Caco-2 (cell line): ENCODE measurements at regions not wholly inside any gene's neighbourhood (a gene's known extent, or its start where the extent isn't known, plus 50 kb on each side); places are given as distances from the start of the nearest gene placed in this dataset.

ENCODE experiments used
- BruUV-seq: library from RNA; stranded (reverse); fragments of 400-500 nt; replicated peaks from 2 replicates; lab custom pipeline; 2021; lab: Mats Ljungman, UMichigan
- CTCF ChIA-PET: fragments of 300-600 bp; sonication (Branson Sonifier 250); formaldehyde crosslinking; loops from one replicate; lab custom pipeline; 2022; ENCODE audit warnings: antibody characterized with exemption; lab: Charles Lee
- POLR2A ChIA-PET: fragments of 300-600 bp; sonication (Branson Sonifier 250); formaldehyde crosslinking; loops from one replicate; lab custom pipeline; 2022; ENCODE audit warnings: antibody characterized with exemption; lab: Charles Lee
- DNase-seq, 2 experiments: peaks; one replicate each; pipeline versions ENCODE4 v3.0.0 to v3.0.0-alpha.2; 2020 to 2022
- H3K27me3 ChIP-seq: replicated peaks from 2 replicates; pipeline ENCODE4 v1.6.0; 2011; ENCODE audit warnings: low read length; ENCODE audit not compliant: control insufficient read depth, insufficient read depth
- H3K36me3 ChIP-seq: 2 replicates; pipeline ENCODE4 v1.5.1; 2011; ENCODE audit warnings: low read length; ENCODE audit not compliant: control insufficient read depth, insufficient read depth
- H3K4me1 ChIP-seq: fragments of 250-450 bp; sonication (Bioruptor Pico); 2 replicates; pipeline ENCODE4 v1.5.1; 2020; ENCODE audit warnings: mild to moderate bottlenecking
- H3K4me3 ChIP-seq: 2 replicates; pipeline ENCODE4 v1.5.1; 2011; ENCODE audit warnings: low read depth, mild to moderate bottlenecking, control low read depth, low read length
- H3K9me3 ChIP-seq: fragments of 250-450 bp; sonication (Bioruptor Pico); 2 replicates; pipeline ENCODE4 v1.5.1; 2020; ENCODE audit warnings: mild to moderate bottlenecking, moderate library complexity
- H3K27ac Mint-ChIP-seq: one replicate; pipeline ENCODE4 v1.8.0; 2022; ENCODE audit warnings: mixed read lengths; ENCODE audit not compliant: unreplicated experiment
- H3K27me3 Mint-ChIP-seq: one replicate; pipeline ENCODE4 v1.8.0; 2022; ENCODE audit warnings: mixed read lengths; ENCODE audit not compliant: insufficient read depth, unreplicated experiment
- H3K36me3 Mint-ChIP-seq: one replicate; pipeline ENCODE4 v1.8.0; 2022; ENCODE audit warnings: mild to moderate bottlenecking, mixed read lengths; ENCODE audit not compliant: insufficient read depth, unreplicated experiment
- H3K4me1 Mint-ChIP-seq: one replicate; pipeline ENCODE4 v1.8.0; 2022; ENCODE audit warnings: low read depth, mixed read lengths; ENCODE audit not compliant: unreplicated experiment
- H3K4me3 Mint-ChIP-seq: one replicate; pipeline ENCODE4 v1.8.0; 2022; ENCODE audit warnings: mild to moderate bottlenecking, moderate library complexity, mixed read lengths; ENCODE audit not compliant: unreplicated experiment
- H3K9me3 Mint-ChIP-seq: one replicate; pipeline ENCODE4 v1.8.0; 2022; ENCODE audit warnings: mixed read lengths; ENCODE audit not compliant: unreplicated experiment
- CTCF ChIP-seq, 2 experiments: fragments of 200-600 bp in 1 of 2; IDR thresholded peaks; 1 replicate in 1 of 2; 2 replicates in 1 of 2; pipeline versions ENCODE4 v1.5.1 to v1.8.0; 2011 to 2022; ENCODE audit warnings: antibody characterized with exemption in 1 of 2, control low read depth in 1 of 2, inconsistent platforms in 1 of 2, low read depth in 1 of 2, low read length in 1 of 2, mild to moderate bottlenecking in 1 of 2, moderate library complexity in 1 of 2; ENCODE audit not compliant: insufficient read depth in 1 of 2, severe bottlenecking in 1 of 2, unreplicated experiment in 1 of 2
- intact Hi-C: fragments of 100-400 bp; cut with micrococcal nuclease; formaldehyde crosslinking; loops from one replicate; pipeline ENCODE4 v1.10.0; 2022; ENCODE audit not compliant: unreplicated experiment

GRCh38 chr3:83065851-83066460 lies 1304.5 kb upstream of the GBE1 start:
- ChIA-PET POLR2A (no interaction called here), CTCF (no interaction called here)
- Histone ChIP-seq H3K36me3 (no peaks in the 10 kb centered on the region), H3K9me3 (no peaks in the 10 kb centered on the region), H3K4me1 (no peaks in the 10 kb centered on the region), H3K27me3 (no peaks in the 10 kb centered on the region), H3K4me3 (no peak overlapping the region)
- H3K36me3 Mint-ChIP-seq: no peaks in the 10 kb centered on the region
- intact Hi-C loops: no loop called here
- no peak for TF ChIP-seq CTCF (IDR thresholded peaks at IDR 0.05; ENCODE audit: insufficient read depth in 1 of 2, low read depth in 1 of 2, low read length in 1 of 2, severe bottlenecking in 1 of 2, unreplicated experiment in 1 of 2)
- H3K4me3 Mint-ChIP-seq: no peak overlapping the region
- no peaks in the 10 kb centered on the region for H3K27me3 Mint-ChIP-seq
- no peak for DNase-seq
- no TSS peak for BruUV-seq
- H3K9me3 Mint-ChIP-seq: no peaks in the 10 kb centered on the region
- no peaks in the 10 kb centered on the region for H3K4me1 Mint-ChIP-seq
- H3K27ac Mint-ChIP-seq: no peak overlapping the region

GRCh38 chr3:83063446-83063845 lies 1302.0 kb upstream of the GBE1 start:
- Mint-ChIP-seq H3K36me3 (no peaks in the 10 kb centered on the region), H3K4me3 (no peak overlapping the region), H3K4me1 (no peaks in the 10 kb centered on the region), H3K9me3 (no peaks in the 10 kb centered on the region), H3K27me3 (no peaks in the 10 kb centered on the region), H3K27ac (no peak overlapping the region)
- CTCF ChIA-PET: no interaction called here
- no peaks in the 10 kb centered on the region for H3K36me3 ChIP-seq
- intact Hi-C loops: no loop called here
- no peak for DNase-seq
- no peaks in the 10 kb centered on the region for H3K9me3 ChIP-seq
- H3K4me3 ChIP-seq: no peak overlapping the region
- no peak for TF ChIP-seq CTCF (IDR thresholded peaks at IDR 0.05; ENCODE audit: insufficient read depth in 1 of 2, low read depth in 1 of 2, low read length in 1 of 2, severe bottlenecking in 1 of 2, unreplicated experiment in 1 of 2)
- BruUV-seq: no TSS peak
- POLR2A ChIA-PET: no interaction called here
- H3K27me3 ChIP-seq: no peaks in the 10 kb centered on the region
- no peaks in the 10 kb centered on the region for H3K4me1 ChIP-seq

- Mint-ChIP-seq H3K27me3 (no peaks in the 10 kb centered on the region), H3K27ac (no peak overlapping the region), H3K9me3 (no peaks in the 10 kb centered on the region), H3K4me3 (no peak overlapping the region), H3K4me1 (no peaks in the 10 kb centered on the region), H3K36me3 (no peaks in the 10 kb centered on the region)
- Histone ChIP-seq H3K4me1 (no peaks in the 10 kb centered on the region), H3K4me3 (no peak overlapping the region), H3K9me3 (no peaks in the 10 kb centered on the region), H3K27me3 (no peaks in the 10 kb centered on the region), H3K36me3 (no peaks in the 10 kb centered on the region)
- ChIA-PET POLR2A (no interaction called here), CTCF (no interaction called here)
- DNase-seq: no peak
- BruUV-seq: no TSS peak
- no peak for TF ChIP-seq CTCF (IDR thresholded peaks at IDR 0.05; ENCODE audit: insufficient read depth in 1 of 2, low read depth in 1 of 2, low read length in 1 of 2, severe bottlenecking in 1 of 2, unreplicated experiment in 1 of 2)
- intact Hi-C loops: loop anchor here (1.0 kb wide), 1 partner anchor 475 kb away; no protein-coding TSS in a partner anchor
Observed at GRCh38 chr3:83048556-83048955, 1287.1 kb upstream of the GBE1 start.
